ENCODE measurements at regions not wholly inside any gene's neighbourhood (a gene's known extent, or its start where the extent isn't known, plus 50 kb on each side); places are given as distances from the start of the nearest gene placed in this dataset.
"Not testable (repeated sequence)": the region's sequence is repeated elsewhere in the genome, so short reads cannot be mapped to it uniquely, and the experiment has no call there.

GRCh38 chr11:134992981-134993380, 580.9 kb upstream of the B3GAT1 start:
- intact Hi-C loops (cut with DNase I) = no loop called here
- DNase-seq = no peak

GRCh38 chr11:134988495-134988894, 576.5 kb upstream of the B3GAT1 start:
- TF ChIP-seq CTCF (IDR thresholded peaks at IDR 0.05) = no peak
- no peak for ATAC-seq
- no peak for DNase-seq
- Histone ChIP-seq H3K27me3 (peaks cover 0 to 7% of the 10 kb centered on the region in 2 donors), H3K9me3 (no peaks in the 10 kb centered on the region), H3K4me1 (no peaks in the 10 kb centered on the region), H3K4me3 (no peak overlapping the region), H3K36me3 (no peaks in the 10 kb centered on the region), H3K27ac (no peak overlapping the region)
- intact Hi-C loops (cut with DNase I) = no loop called here

More at GRCh38 chr11:134992981-134993380, 580.9 kb upstream of the B3GAT1 start:
- Histone ChIP-seq H3K27ac (no peak overlapping the region), H3K9me3 (no peaks in the 10 kb centered on the region), H3K27me3 (peaks cover 0 to 17% of the 10 kb centered on the region in 2 donors), H3K36me3 (no peaks in the 10 kb centered on the region), H3K4me1 (no peaks in the 10 kb centered on the region), H3K4me3 (no peak overlapping the region)
- no peak for ATAC-seq
- no peak for TF ChIP-seq CTCF (IDR thresholded peaks at IDR 0.05)

GRCh38 chr11:134987822-134988221, 575.8 kb upstream of the B3GAT1 start:
- no peaks in the 10 kb centered on the region for H3K4me1 ChIP-seq
- DNase-seq (no peak), ATAC-seq (no peak)
- no peak overlapping the region for H3K27ac ChIP-seq
- no peak for TF ChIP-seq CTCF (IDR thresholded peaks at IDR 0.05)
- no peaks in the 10 kb centered on the region for H3K27me3 ChIP-seq
- no peak overlapping the region for H3K4me3 ChIP-seq
- intact Hi-C loops (cut with DNase I) = no loop called here
- H3K36me3 ChIP-seq = no peaks in the 10 kb centered on the region
- H3K9me3 ChIP-seq = no peaks in the 10 kb centered on the region

- no peaks in the 10 kb centered on the region for H3K9me3 ChIP-seq
- no peak overlapping the region for H3K27ac ChIP-seq
- ATAC-seq (no peak), DNase-seq (no peak)
- no peak overlapping the region for H3K4me3 ChIP-seq
- no peaks in the 10 kb centered on the region for H3K36me3 ChIP-seq
- no peaks in the 10 kb centered on the region for H3K27me3 ChIP-seq
- intact Hi-C loops (cut with DNase I) = no loop called here
- no peak for TF ChIP-seq CTCF (IDR thresholded peaks at IDR 0.05)
- H3K4me1 ChIP-seq = no peaks in the 10 kb centered on the region
These were observed 575.3 kb upstream of the B3GAT1 start for GRCh38 chr11:134987223-134987768.

- ATAC-seq (no peak), DNase-seq (no peak)
- no peaks in the 10 kb centered on the region for H3K4me1 ChIP-seq
- TF ChIP-seq CTCF (IDR thresholded peaks at IDR 0.05) = no peak
- H3K9me3 ChIP-seq = no peaks in the 10 kb centered on the region
- H3K36me3 ChIP-seq = no peaks in the 10 kb centered on the region
- H3K27me3 ChIP-seq = no peaks in the 10 kb centered on the region
- intact Hi-C loops (cut with DNase I) = no loop called here
- H3K4me3 ChIP-seq = no peak overlapping the region
- H3K27ac ChIP-seq = no peak overlapping the region
These were observed 572.4 kb upstream of the B3GAT1 start for GRCh38 chr11:134984421-134984820.

GRCh38 chr11:134982432-134982831, 570.4 kb upstream of the B3GAT1 start:
- H3K27me3 ChIP-seq; H3K4me3 ChIP-seq; DNase-seq; ATAC-seq; H3K27ac ChIP-seq; H3K36me3 ChIP-seq; H3K9me3 ChIP-seq; intact Hi-C loops (cut with DNase I); H3K4me1 ChIP-seq: not testable (repeated sequence)

All from left lung (tissue), 4 donors.